ENCODE measurements at regions not wholly inside any gene's neighbourhood (a gene's known extent, or its start where the extent isn't known, plus 50 kb on each side); places are given as distances from the start of the nearest gene placed in this dataset.

DNA sequence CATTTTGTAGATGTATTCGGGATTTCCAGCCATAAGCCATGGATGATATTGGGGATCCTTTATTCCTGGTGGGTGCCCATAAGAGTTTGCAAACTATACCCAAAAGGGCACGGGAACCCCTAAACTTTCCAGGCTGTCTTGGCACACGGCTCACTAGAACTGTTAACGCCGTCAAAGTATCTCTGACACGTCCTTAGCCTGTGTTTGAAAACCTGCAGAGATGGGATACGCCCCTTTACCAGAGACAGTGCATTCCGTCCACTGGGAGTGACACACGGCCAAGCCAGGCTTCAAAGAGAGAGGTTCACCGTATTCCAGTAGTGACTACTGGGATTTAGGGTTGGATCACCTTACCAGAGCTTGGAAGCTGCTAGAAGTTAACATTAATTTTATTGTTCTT is 95.0 kb downstream of the THBS2 start:
- Histone ChIP-seq H3K9me3 (no peaks in the 10 kb centered on the region), H3K4me3 (peak overlapping the region in 1 of 2 donors; percentile 12), H3K27ac (peak overlapping the region; percentile 73 to 87)

DNA sequence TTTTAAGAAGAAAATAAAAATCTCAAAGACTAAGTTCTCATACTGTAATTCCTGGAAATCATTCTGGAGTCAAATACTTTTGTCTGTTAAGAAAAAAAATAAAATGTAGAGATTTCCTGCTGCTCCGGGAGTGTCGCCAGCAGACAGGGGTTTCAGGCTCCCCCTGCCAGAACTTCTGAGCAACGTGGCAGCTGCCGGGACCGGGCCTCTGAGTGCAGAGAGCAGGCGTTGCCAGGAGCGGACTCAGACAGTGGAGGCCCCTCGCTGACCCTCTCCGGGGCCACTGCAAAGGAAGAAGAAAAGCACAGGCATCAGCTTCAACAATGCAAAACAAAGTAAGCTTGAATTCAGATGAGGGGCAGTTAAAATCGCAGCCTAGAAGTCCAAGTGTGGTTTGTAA is 95.5 kb downstream of the THBS2 start:
- Histone ChIP-seq H3K36me3 (no peaks in the 10 kb centered on the region), H3K4me1 (peaks cover 15 to 28% of the 10 kb centered on the region in 2 donors), H3K9me3 (no peaks in the 10 kb centered on the region), H3K27me3 (no peaks in the 10 kb centered on the region), H3K27ac (peak overlapping the region; percentile 73 to 87), H3K4me3 (peak overlapping the region; percentile 12)
- intact Hi-C loops (cut with DNase I), result loop anchor here (1.0 to 5.0 kb wide), 2 partner anchors 94 to 112 kb away; partner anchors contain the start of gene THBS2
- TF ChIP-seq, protein P1, sequence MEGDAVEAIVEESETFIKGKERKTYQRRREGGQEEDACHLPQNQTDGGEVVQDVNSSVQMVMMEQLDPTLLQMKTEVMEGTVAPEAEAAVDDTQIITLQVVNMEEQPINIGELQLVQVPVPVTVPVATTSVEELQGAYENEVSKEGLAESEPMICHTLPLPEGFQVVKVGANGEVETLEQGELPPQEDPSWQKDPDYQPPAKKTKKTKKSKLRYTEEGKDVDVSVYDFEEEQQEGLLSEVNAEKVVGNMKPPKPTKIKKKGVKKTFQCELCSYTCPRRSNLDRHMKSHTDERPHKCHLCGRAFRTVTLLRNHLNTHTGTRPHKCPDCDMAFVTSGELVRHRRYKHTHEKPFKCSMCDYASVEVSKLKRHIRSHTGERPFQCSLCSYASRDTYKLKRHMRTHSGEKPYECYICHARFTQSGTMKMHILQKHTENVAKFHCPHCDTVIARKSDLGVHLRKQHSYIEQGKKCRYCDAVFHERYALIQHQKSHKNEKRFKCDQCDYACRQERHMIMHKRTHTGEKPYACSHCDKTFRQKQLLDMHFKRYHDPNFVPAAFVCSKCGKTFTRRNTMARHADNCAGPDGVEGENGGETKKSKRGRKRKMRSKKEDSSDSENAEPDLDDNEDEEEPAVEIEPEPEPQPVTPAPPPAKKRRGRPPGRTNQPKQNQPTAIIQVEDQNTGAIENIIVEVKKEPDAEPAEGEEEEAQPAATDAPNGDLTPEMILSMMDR (IDR thresholded peaks at IDR 0.05), result no peak
- DNase-seq (ENCODE audit: low spot score in 2 of 2), result peak in 1 of 2 donors; percentile 74

More for the DNA sequence above, 95.0 kb downstream of the THBS2 start:
- peak in 1 of 2 donors; percentile 61 for DNase-seq (ENCODE audit: low spot score in 2 of 2)
- TF ChIP-seq, protein P1 (IDR thresholded peaks at IDR 0.05), result no peak
- Histone ChIP-seq H3K4me1 (peaks cover 15 to 34% of the 10 kb centered on the region in 2 donors), H3K36me3 (no peaks in the 10 kb centered on the region), H3K27me3 (no peaks in the 10 kb centered on the region)
- intact Hi-C loops (cut with DNase I), result loop anchor here (1.0 to 5.0 kb wide), 2 partner anchors 94 to 112 kb away; partner anchors contain the start of gene THBS2

DNA sequence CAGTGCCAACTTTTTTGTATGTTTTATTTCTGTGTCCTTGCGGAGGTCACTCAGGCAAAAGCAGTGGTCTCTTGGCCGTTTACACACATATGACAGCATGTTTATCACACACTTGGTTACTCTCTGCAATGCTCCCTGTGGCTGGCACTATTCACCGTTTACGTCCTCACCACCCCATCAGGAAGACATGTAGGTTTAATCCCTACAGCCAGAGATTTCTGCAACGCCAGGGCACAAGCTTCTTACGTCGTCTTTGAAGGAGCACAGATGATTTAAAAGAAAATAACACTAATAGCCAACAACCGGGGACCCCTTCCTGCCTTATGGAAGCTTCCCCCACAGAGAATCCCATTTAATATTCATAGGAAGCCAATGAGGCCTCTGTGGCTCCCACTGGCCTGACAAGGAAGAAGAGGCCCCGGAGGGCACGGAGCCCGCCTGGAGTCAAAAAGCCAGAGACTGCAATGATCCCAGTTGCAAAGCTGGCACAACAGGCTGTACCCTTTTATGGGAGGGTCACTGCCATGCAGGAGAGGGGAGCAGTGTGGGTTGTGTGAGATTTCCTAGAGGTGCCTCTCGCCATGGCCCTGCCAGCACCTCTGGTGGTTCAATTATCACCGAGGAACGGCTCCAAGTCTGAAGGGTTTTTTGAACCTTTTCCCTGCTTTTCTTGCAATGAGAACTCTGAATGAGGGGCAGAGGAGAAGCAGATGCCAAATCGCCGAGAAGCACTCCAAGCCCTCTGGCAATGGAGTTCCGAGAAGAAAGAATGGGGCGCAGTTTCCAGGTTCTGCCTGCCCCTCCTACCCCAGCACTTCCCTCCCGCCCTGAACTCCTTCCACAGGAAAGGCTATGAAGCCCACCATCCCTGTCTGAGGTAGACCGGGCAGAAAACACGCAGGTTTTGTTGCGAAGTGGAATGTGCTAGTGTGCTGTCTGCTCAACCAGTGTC is 96.2 kb downstream of the THBS2 start:
- no peaks in the 10 kb centered on the region for H3K36me3 ChIP-seq
- peak in 1 of 2 donors; percentile 65 for DNase-seq (ENCODE audit: low spot score in 2 of 2)
- H3K9me3 ChIP-seq, result no peaks in the 10 kb centered on the region
- H3K4me1 ChIP-seq, result peaks cover 14 to 24% of the 10 kb centered on the region in 2 donors
- intact Hi-C loops (cut with DNase I), result loop anchor here (1.0 to 5.0 kb wide), 3 partner anchors 15 to 111 kb away; partner anchors contain the start of gene THBS2
- TF ChIP-seq, protein P1 (IDR thresholded peaks at IDR 0.05), result no peak
- H3K27ac ChIP-seq, result peak overlapping the region; percentile 73 to 87
- H3K27me3 ChIP-seq, result no peaks in the 10 kb centered on the region
- H3K4me3 ChIP-seq, result peak overlapping the region; percentile 12

DNA sequence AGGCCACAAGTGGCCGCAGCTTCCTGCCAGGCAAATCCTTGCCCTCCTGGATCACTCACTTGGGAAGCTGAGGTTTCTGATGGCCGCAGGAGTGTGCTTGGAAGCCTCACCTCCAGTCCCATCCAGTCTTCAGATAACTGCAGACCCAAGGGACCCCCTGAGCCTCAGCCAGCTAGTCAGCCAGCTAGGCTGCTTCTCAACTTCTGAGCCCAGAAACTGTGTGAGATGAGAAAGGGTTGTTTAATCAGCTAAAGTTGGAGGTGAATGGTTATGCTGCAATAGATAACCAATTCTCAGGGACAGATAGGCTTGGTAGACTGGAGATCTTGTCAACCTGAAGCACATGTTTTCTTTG is 96.9 kb downstream of the THBS2 start:
- no peak for DNase-seq (ENCODE audit: low spot score in 2 of 2)
- TF ChIP-seq, protein P1 (IDR thresholded peaks at IDR 0.05), result no peak
- Histone ChIP-seq H3K4me3 (no peak overlapping the region), H3K27me3 (no peaks in the 10 kb centered on the region), H3K9me3 (no peaks in the 10 kb centered on the region), H3K36me3 (no peaks in the 10 kb centered on the region), H3K27ac (peak overlapping the region in 1 of 2 donors; percentile 20), H3K4me1 (peaks cover 8 to 18% of the 10 kb centered on the region in 2 donors)
- intact Hi-C loops (cut with DNase I), result loop anchor here (2.0 to 5.0 kb wide), 2 partner anchors 14 to 96 kb away; partner anchors contain the start of gene THBS2

DNA sequence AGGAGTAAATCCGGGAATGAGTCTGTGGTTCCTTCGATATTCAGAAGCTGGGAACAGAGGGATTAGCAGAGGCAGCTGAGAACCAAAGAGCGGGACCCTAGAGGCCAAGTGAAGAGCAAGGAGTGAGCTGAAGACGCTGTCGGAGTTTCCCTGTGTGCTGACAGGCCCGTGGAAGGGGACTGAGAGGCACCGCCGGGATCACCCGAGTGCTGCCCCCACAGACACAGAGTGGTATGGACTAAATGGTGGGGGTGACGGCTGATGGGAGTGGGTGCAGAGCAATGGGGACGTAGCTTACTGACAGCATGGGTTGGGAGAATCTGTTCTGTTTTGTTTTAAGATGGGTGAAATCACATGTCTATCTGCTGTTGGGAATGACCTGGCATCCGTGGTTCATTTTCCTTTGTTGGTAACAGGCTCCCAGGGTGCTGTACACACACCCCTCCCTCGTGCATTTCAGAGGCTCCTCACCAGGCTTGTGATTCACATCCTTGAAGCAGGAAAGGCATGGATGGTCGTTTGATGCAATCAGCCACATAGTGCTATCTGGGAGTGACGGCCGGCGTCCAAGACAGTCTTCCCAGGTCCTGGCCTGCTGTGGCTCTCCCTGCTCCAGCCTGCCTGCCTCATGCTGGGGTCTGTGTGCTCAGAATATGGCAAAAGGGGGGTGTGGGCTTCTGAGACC is 97.4 kb downstream of the THBS2 start:
- TF ChIP-seq, protein P1 (IDR thresholded peaks at IDR 0.05), result no peak
- intact Hi-C loops (cut with DNase I), result loop anchor here (2.0 to 5.0 kb wide), 2 partner anchors 13 to 96 kb away; partner anchors contain the start of gene THBS2
- no peaks in the 10 kb centered on the region for H3K27me3 ChIP-seq
- no peaks in the 10 kb centered on the region for H3K9me3 ChIP-seq
- H3K4me3 ChIP-seq, result no peak overlapping the region
- peak overlapping the region in 1 of 2 donors; percentile 20 for H3K27ac ChIP-seq
- peak in 1 of 2 donors; percentile 71 for DNase-seq (ENCODE audit: low spot score in 2 of 2)
- H3K4me1 ChIP-seq, result peaks cover 6 to 16% of the 10 kb centered on the region in 2 donors
- no peaks in the 10 kb centered on the region for H3K36me3 ChIP-seq

Measured in ascending aorta (tissue), 2 donors.